Mammary epithelial cell (primary cell): ENCODE measurements at regions not wholly inside any gene's neighbourhood (a gene's known extent, or its start where the extent isn't known, plus 50 kb on each side); places are given as distances from the start of the nearest gene placed in this dataset.

Experiments
- EZH2 ChIP-seq: IDR thresholded peaks from 2 replicates; pipeline ENCODE4 v1.6.1; 2012; ENCODE audit warnings: low read length, inconsistent platforms, borderline replicate concordance
- TF ChIP-seq, protein P1 (sequence below), 2 donors: IDR thresholded peaks in 1 of 2; conservative IDR thresholded peaks in 1 of 2; 2 replicates each; pipeline ENCODE4 v1.5.1; 2011 to 2012; ENCODE audit warnings: inconsistent platforms in 2 of 2, low read length in 2 of 2, mild to moderate bottlenecking in 2 of 2, control low read depth in 1 of 2, low read depth in 1 of 2; ENCODE audit not compliant: insufficient read depth in 1 of 2; ENCODE audit errors: extremely low read depth in 1 of 2

DNA sequence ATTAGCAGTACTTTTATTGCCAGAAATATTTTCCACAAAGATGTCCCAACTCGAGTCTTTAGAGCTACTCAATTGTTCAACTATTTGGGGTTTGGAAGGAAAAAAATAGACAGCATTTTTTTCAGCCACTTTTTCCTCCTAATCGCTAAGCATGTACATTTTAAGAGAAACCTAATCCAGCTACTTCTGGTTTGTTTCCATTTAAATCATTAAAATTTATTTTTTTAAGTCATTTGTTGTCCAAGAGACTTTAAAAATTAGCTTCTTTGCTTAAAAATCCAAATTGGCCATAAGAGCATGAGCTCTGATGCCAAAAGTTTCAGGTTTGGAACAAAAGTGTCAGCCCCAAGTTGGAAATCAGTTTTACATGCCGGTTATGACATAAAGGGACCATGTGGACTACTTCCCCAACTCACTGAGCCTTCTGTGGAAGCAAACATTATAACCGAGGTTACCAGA, 186.3 kb upstream of the INTU start:
- no peak for TF ChIP-seq EZH2
- TF ChIP-seq, protein P1, sequence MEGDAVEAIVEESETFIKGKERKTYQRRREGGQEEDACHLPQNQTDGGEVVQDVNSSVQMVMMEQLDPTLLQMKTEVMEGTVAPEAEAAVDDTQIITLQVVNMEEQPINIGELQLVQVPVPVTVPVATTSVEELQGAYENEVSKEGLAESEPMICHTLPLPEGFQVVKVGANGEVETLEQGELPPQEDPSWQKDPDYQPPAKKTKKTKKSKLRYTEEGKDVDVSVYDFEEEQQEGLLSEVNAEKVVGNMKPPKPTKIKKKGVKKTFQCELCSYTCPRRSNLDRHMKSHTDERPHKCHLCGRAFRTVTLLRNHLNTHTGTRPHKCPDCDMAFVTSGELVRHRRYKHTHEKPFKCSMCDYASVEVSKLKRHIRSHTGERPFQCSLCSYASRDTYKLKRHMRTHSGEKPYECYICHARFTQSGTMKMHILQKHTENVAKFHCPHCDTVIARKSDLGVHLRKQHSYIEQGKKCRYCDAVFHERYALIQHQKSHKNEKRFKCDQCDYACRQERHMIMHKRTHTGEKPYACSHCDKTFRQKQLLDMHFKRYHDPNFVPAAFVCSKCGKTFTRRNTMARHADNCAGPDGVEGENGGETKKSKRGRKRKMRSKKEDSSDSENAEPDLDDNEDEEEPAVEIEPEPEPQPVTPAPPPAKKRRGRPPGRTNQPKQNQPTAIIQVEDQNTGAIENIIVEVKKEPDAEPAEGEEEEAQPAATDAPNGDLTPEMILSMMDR (conservative IDR thresholded peaks at IDR 0.05 in 1 of 2, IDR thresholded peaks at IDR 0.05 in 1 of 2; ENCODE audit: extremely low read depth in 1 of 2, insufficient read depth in 1 of 2, low read depth in 1 of 2, low read length in 2 of 2): no peak
